GM23338 (cell line): ENCODE measurements at regions not wholly inside any gene's neighbourhood (a gene's known extent, or its start where the extent isn't known, plus 50 kb on each side); places are given as distances from the start of the nearest gene placed in this dataset.

ENCODE experiments used
- ATAC-seq: fragments of 200-7000 bp; cut with Tn5 transposase; 3 replicates; pipeline ENCODE4 v1.9.1; 2020
- DNase-seq: peaks from one replicate; pipeline ENCODE4 v3.0.0-alpha.2; 2015; ENCODE audit warnings: low spot score
- H2AFZ ChIP-seq: fragments of 200-600 bp; sonication (generic); 2 replicates; pipeline ENCODE4 v1.8.0; 2016; ENCODE audit warnings: antibody characterized with exemption, mild to moderate bottlenecking, moderate library complexity
- H3F3A ChIP-seq: fragments of 200-600 bp; sonication (generic); replicated peaks from 2 replicates; pipeline ENCODE4 v1.8.0; 2017; ENCODE audit warnings: antibody characterized with exemption, mixed run types, low read depth
- H3K27ac ChIP-seq: fragments of 200-600 bp; sonication (generic); 2 replicates; pipeline ENCODE4 v1.6.1; 2016; ENCODE audit warnings: low read depth
- H3K27me3 ChIP-seq: fragments of 200-600 bp; sonication (generic); 2 replicates; pipeline ENCODE4 v1.8.0; 2016; ENCODE audit warnings: mild to moderate bottlenecking, mixed run types, moderate library complexity; ENCODE audit not compliant: insufficient read depth
- H3K36me3 ChIP-seq: fragments of 200-600 bp; sonication (generic); 2 replicates; pipeline ENCODE4 v1.8.0; 2016; ENCODE audit warnings: mild to moderate bottlenecking; ENCODE audit not compliant: insufficient read depth
- H3K4me1 ChIP-seq: fragments of 200-600 bp; sonication (generic); 2 replicates; pipeline ENCODE4 v1.8.0; 2016; ENCODE audit warnings: mild to moderate bottlenecking, moderate library complexity; ENCODE audit not compliant: insufficient read depth
- H3K4me2 ChIP-seq: fragments of 200-600 bp; sonication (generic); 2 replicates; pipeline ENCODE4 v1.7.1; 2017; ENCODE audit warnings: mixed run types
- H3K4me3 ChIP-seq: fragments of 200-600 bp; sonication (generic); 2 replicates; pipeline ENCODE4 v1.6.1; 2016; ENCODE audit warnings: mixed run types
- H3K79me2 ChIP-seq: fragments of 200-600 bp; sonication (generic); replicated peaks from 2 replicates; pipeline ENCODE4 v1.8.0; 2017; ENCODE audit warnings: mild to moderate bottlenecking; ENCODE audit not compliant: insufficient read depth
- H3K9me2 ChIP-seq: fragments of 200-600 bp; sonication (generic); 2 replicates; pipeline ENCODE4 v1.8.0; 2017; ENCODE audit not compliant: insufficient read depth
- H4K20me1 ChIP-seq: fragments of 200-600 bp; sonication (generic); replicated peaks from 2 replicates; pipeline ENCODE4 v1.8.0; 2017; ENCODE audit warnings: mild to moderate bottlenecking; ENCODE audit not compliant: insufficient read depth
- H3K27ac Mint-ChIP-seq: 2 replicates; pipeline ENCODE4 v1.8.0; 2020; ENCODE audit warnings: inconsistent platforms, mild to moderate bottlenecking, moderate library complexity, mixed read lengths
- H3K27me3 Mint-ChIP-seq: 3 replicates; pipeline ENCODE4 v1.8.0; 2022; ENCODE audit warnings: low read depth, mild to moderate bottlenecking, moderate library complexity, mixed read lengths, inconsistent platforms; ENCODE audit not compliant: insufficient read depth, poor library complexity
- H3K36me3 Mint-ChIP-seq: 3 replicates; pipeline ENCODE4 v1.8.0; 2021; ENCODE audit warnings: low read depth, mild to moderate bottlenecking, inconsistent platforms, moderate library complexity, mixed read lengths
- H3K4me1 Mint-ChIP-seq: 3 replicates; pipeline ENCODE4 v1.8.0; 2020; ENCODE audit warnings: mild to moderate bottlenecking, inconsistent platforms, mixed read lengths
- H3K4me3 Mint-ChIP-seq: 3 replicates; pipeline ENCODE4 v1.8.0; 2021; ENCODE audit warnings: moderate library complexity, mild to moderate bottlenecking, inconsistent platforms, mixed read lengths
- H3K9me3 Mint-ChIP-seq: 3 replicates; pipeline ENCODE4 v1.8.0; 2020; ENCODE audit warnings: moderate library complexity, mild to moderate bottlenecking, inconsistent platforms, mixed read lengths
- CREB1 ChIP-seq: fragments of 250-450 bp; sonication (Bioruptor Pico); IDR thresholded peaks from 2 replicates; pipeline ENCODE4 v1.5.0; 2020; ENCODE audit warnings: low read depth, mild to moderate bottlenecking, moderate library complexity
- CTCF ChIP-seq, 2 experiments: fragments of 200-600 bp in 1 of 2; sonication (generic) in 1 of 2; conservative IDR thresholded peaks; 2 replicates each; pipeline versions ENCODE4 v1.5.1 to v1.6.1; 2016 to 2017; ENCODE audit warnings: antibody characterized with exemption in 2 of 2, low read depth in 2 of 2, mild to moderate bottlenecking in 2 of 2, moderate library complexity in 1 of 2
- ETS1 ChIP-seq: IDR thresholded peaks from 2 replicates; pipeline ENCODE4 v1.6.1; 2016; ENCODE audit warnings: antibody characterized with exemption
- EZH2 ChIP-seq: fragments of 200-600 bp; sonication (generic); IDR thresholded peaks from one replicate; pipeline ENCODE4 v1.8.0; 2017; ENCODE audit warnings: antibody characterized with exemption, mild to moderate bottlenecking, low read depth; ENCODE audit not compliant: unreplicated experiment
- JUNB ChIP-seq: IDR thresholded peaks from one replicate; pipeline ENCODE4 v1.6.1; 2016; ENCODE audit warnings: antibody characterized with exemption; ENCODE audit not compliant: unreplicated experiment
- NANOG ChIP-seq: IDR thresholded peaks from 2 replicates; pipeline ENCODE4 v1.6.1; 2016; ENCODE audit warnings: antibody characterized with exemption, borderline replicate concordance
- STAT1 ChIP-seq: IDR thresholded peaks from one replicate; pipeline ENCODE4 v1.6.1; 2016; ENCODE audit warnings: antibody characterized with exemption; ENCODE audit not compliant: unreplicated experiment
- ZNF114 ChIP-seq: fragments of 250-450 bp; sonication (Bioruptor Pico); IDR thresholded peaks from 2 replicates; pipeline ENCODE4 v1.5.0; 2020; ENCODE audit warnings: mild to moderate bottlenecking, moderate library complexity
- ZNF331 ChIP-seq: fragments of 250-450 bp; sonication (Bioruptor Pico); IDR thresholded peaks from 2 replicates; pipeline ENCODE4 v1.5.0; 2020; ENCODE audit warnings: low read depth, mild to moderate bottlenecking, moderate library complexity
- TF ChIP-seq, protein P1 (sequence below): fragments of 250-450 bp; sonication (Bioruptor Pico); IDR thresholded peaks from 2 replicates; pipeline ENCODE4 v1.5.0; 2020; ENCODE audit warnings: mild to moderate bottlenecking, moderate library complexity

- H3K9me3 Mint-ChIP-seq = peaks cover 8% of the 10 kb centered on the region
- peaks cover 7% of the 10 kb centered on the region for H3K36me3 Mint-ChIP-seq
- Histone ChIP-seq H3K4me2 (no peak overlapping the region), H3K4me3 (no peak overlapping the region), H2AFZ (peak overlapping the region; percentile 88; the same call in 1 of the 2 replicates), H3F3A (no peaks in the 10 kb centered on the region), H3K4me1 (peaks cover 6% of the 10 kb centered on the region), H3K27ac (no peak overlapping the region), H3K27me3 (no peaks in the 10 kb centered on the region), H4K20me1 (no peaks in the 10 kb centered on the region), H3K36me3 (no peaks in the 10 kb centered on the region), H3K9me2 (no peaks in the 10 kb centered on the region), H3K79me2 (no peaks in the 10 kb centered on the region)
- peaks cover 3% of the 10 kb centered on the region for H3K27me3 Mint-ChIP-seq
- ATAC-seq = no peak
- TF ChIP-seq ZNF331 (CRISPR knock-in tag) = no peak
- TF ChIP-seq STAT1 = no peak
- TF ChIP-seq ZNF114 (CRISPR knock-in tag) = no peak
- TF ChIP-seq EZH2 = no peak
- no peak for TF ChIP-seq CTCF (conservative IDR thresholded peaks at IDR 0.05; ENCODE audit: low read depth in 2 of 2)
- H3K4me1 Mint-ChIP-seq = peaks cover 8% of the 10 kb centered on the region
- H3K27ac Mint-ChIP-seq = peak overlapping the region; percentile 46; the same call in 1 of the 2 replicates
- no peak overlapping the region for H3K4me3 Mint-ChIP-seq
- DNase-seq = no peak
Measured at GRCh38 chr4:31241504-31242106, 521.4 kb downstream of the PCDH7 start.

DNA sequence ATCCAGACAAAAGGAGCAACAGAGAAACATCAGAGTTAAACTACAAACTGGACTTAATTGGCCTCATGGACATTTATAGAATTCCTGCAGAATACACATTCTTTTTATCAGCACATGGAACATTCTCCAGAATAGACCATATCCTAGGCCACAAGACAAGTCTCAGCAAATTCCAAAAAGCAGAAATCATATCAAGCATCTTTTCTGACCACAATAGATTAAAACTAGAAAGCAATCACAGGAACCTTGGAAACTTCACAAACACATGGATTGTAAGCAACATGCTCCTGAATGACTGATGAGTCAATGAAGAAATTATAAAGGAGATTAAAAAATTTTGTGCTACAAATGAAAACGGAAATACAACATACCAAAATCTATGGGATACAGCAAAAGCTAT lies 526.7 kb downstream of the PCDH7 start:
- H2AFZ ChIP-seq = no peak overlapping the region
- H3K4me1 ChIP-seq = no peaks in the 10 kb centered on the region
- no peaks in the 10 kb centered on the region for H3K27me3 ChIP-seq
- no peaks in the 10 kb centered on the region for H4K20me1 ChIP-seq
- Mint-ChIP-seq H3K27ac (no peak overlapping the region), H3K4me1 (no peaks in the 10 kb centered on the region), H3K4me3 (no peak overlapping the region), H3K9me3 (no peaks in the 10 kb centered on the region; the same call in 2 of the 3 replicates), H3K27me3 (peaks cover 2% of the 10 kb centered on the region), H3K36me3 (no peaks in the 10 kb centered on the region)
- no peaks in the 10 kb centered on the region for H3K36me3 ChIP-seq
- H3K27ac ChIP-seq = no peak overlapping the region
- no peaks in the 10 kb centered on the region for H3F3A ChIP-seq
- H3K9me2 ChIP-seq = no peaks in the 10 kb centered on the region
- no peaks in the 10 kb centered on the region for H3K79me2 ChIP-seq
- DNase-seq = no peak
- no peak overlapping the region for H3K4me2 ChIP-seq
- H3K4me3 ChIP-seq = no peak overlapping the region
- no peak for ATAC-seq
- TF ChIP-seq EZH2 (no peak), ETS1 (no peak), ZNF331 (CRISPR knock-in tag) (no peak), ZNF114 (CRISPR knock-in tag) (no peak), NANOG (no peak), CTCF (conservative IDR thresholded peaks at IDR 0.05; ENCODE audit: low read depth in 2 of 2) (no peak), CREB1 (CRISPR knock-in tag) (no peak), JUNB (no peak)
- TF ChIP-seq, protein P1, sequence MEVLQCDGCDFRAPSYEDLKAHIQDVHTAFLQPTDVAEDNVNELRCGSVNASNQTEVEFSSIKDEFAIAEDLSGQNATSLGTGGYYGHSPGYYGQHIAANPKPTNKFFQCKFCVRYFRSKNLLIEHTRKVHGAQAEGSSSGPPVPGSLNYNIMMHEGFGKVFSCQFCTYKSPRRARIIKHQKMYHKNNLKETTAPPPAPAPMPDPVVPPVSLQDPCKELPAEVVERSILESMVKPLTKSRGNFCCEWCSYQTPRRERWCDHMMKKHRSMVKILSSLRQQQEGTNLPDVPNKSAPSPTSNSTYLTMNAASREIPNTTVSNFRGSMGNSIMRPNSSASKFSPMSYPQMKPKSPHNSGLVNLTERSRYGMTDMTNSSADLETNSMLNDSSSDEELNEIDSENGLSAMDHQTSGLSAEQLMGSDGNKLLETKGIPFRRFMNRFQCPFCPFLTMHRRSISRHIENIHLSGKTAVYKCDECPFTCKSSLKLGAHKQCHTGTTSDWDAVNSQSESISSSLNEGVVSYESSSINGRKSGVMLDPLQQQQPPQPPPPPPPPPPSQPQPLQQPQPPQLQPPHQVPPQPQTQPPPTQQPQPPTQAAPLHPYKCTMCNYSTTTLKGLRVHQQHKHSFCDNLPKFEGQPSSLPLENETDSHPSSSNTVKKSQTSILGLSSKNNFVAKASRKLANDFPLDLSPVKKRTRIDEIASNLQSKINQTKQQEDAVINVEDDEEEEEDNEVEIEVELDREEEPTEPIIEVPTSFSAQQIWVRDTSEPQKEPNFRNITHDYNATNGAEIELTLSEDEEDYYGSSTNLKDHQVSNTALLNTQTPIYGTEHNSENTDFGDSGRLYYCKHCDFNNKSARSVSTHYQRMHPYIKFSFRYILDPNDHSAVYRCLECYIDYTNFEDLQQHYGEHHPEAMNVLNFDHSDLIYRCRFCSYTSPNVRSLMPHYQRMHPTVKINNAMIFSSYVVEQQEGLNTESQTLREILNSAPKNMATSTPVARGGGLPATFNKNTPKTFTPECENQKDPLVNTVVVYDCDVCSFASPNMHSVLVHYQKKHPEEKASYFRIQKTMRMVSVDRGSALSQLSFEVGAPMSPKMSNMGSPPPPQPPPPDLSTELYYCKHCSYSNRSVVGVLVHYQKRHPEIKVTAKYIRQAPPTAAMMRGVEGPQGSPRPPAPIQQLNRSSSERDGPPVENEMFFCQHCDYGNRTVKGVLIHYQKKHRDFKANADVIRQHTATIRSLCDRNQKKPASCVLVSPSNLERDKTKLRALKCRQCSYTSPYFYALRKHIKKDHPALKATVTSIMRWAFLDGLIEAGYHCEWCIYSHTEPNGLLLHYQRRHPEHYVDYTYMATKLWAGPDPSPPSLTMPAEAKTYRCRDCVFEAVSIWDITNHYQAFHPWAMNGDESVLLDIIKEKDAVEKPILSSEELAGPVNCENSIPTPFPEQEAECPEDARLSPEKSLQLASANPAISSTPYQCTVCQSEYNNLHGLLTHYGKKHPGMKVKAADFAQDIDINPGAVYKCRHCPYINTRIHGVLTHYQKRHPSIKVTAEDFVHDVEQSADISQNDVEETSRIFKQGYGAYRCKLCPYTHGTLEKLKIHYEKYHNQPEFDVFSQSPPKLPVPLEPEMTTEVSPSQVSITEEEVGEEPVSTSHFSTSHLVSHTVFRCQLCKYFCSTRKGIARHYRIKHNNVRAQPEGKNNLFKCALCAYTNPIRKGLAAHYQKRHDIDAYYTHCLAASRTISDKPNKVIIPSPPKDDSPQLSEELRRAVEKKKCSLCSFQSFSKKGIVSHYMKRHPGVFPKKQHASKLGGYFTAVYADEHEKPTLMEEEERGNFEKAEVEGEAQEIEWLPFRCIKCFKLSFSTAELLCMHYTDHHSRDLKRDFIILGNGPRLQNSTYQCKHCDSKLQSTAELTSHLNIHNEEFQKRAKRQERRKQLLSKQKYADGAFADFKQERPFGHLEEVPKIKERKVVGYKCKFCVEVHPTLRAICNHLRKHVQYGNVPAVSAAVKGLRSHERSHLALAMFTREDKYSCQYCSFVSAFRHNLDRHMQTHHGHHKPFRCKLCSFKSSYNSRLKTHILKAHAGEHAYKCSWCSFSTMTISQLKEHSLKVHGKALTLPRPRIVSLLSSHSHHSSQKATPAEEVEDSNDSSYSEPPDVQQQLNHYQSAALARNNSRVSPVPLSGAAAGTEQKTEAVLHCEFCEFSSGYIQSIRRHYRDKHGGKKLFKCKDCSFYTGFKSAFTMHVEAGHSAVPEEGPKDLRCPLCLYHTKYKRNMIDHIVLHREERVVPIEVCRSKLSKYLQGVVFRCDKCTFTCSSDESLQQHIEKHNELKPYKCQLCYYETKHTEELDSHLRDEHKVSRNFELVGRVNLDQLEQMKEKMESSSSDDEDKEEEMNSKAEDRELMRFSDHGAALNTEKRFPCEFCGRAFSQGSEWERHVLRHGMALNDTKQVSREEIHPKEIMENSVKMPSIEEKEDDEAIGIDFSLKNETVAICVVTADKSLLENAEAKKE (CRISPR knock-in tag) = no peak
